ENCODE measurements at regions not wholly inside any gene's neighbourhood (a gene's known extent, or its start where the extent isn't known, plus 50 kb on each side); places are given as distances from the start of the nearest gene placed in this dataset.
"Not testable (repeated sequence)": the region's sequence is repeated elsewhere in the genome, so short reads cannot be mapped to it uniquely, and the experiment has no call there.

DNA sequence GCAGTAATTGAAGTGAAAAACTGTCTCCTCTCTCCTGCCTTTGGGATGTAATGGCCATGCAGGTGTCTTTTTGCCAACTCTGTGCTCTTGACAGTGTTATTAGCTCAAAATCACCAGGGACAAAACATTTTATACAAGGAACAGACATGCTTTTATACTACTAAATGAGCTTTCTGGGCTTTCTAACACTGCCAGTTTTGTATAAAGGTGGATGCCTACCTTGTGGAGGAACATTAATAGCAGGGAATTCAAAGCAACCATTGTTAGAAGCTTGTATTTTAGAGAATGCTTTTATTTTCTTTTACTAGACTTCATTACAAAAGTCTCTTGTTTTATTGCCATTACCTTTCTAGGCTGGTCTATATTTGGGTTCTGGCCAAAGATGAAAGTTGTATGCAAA, 54.7 kb upstream of the ARSJ start:
- DNase-seq (ENCODE audit: low read depth in 2 of 2) = no peak

DNA sequence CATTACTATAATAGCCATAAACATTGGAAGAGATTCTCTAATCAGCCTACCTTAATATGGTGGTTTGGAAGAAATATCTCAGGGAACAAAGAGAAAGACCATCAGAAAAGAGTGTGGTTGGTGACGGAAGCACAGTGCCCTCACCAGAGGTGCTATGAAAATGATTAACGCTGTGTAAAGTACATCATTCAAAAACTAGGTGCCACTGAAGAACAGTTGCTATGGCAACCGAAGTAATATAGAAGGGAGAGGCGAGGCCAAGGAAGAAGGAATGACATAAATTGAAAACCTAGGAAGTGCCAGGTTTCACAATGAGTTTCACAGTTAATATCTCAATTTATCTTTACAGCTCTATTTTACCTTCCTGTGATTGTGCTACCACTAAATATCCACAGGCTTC, 57.0 kb upstream of the ARSJ start:
- no peak for DNase-seq (ENCODE audit: low read depth in 2 of 2)

DNA sequence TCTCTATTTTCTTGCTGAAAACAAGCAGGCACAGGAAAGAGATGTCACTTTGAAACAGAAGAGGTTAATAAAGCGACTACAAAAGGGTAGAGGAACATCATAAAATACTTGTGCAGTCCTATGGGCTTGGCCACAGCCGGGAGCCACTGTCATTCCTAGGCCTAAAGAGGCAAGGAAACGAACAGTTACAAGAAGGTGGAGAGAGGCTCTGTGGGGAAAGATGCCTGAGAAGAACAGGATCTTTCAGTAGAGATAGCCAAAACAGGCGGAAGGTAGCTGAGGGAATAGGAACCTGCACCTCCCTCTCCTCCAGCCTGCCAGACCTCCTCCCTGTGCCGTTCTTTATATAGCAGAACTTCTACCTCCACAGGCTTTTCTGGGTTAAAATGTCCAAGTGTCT, 57.4 kb upstream of the ARSJ start:
- DNase-seq (ENCODE audit: low read depth in 2 of 2) = no peak

GRCh38 chr4:114037988-114038387, 58.5 kb upstream of the ARSJ start:
- no peak for DNase-seq (ENCODE audit: low read depth in 2 of 2)

DNA sequence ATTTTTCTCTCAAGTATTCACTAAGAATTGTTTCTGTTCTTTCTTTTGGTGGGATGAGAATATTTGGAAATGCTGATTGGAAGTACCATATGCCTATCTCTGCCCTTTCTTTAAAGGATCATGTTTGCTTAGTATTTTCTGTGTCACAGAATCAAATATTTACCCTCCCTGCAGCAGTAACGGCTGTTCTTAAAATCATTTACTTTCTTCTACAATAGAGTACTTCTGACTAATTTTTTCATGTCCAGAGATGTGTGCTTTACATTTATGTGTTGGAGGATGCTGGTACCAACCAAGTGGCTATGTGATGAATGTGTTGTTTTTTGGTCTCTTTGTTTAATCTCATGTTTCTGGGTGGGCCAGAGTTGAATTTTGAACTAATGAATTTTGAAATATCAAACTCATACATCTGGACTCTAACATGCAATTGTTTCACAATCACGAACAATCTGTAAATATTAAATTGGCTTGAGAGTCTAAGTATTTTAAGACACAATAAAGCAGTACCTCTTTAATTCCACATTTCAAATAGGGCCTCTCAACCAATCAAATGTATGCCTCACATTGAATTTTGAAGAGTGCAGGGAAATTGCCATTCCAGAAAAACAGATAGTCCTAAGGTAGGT, 59.4 kb upstream of the ARSJ start:
- DNase-seq (ENCODE audit: low read depth in 2 of 2) = no peak

GRCh38 chr4:114040319-114041116, 61.1 kb upstream of the ARSJ start:
- no peak for DNase-seq (ENCODE audit: low read depth in 2 of 2)

- DNase-seq (ENCODE audit: low read depth in 2 of 2) = no peak
Measured at GRCh38 chr4:114041117-114041475, 61.6 kb upstream of the ARSJ start.

DNA sequence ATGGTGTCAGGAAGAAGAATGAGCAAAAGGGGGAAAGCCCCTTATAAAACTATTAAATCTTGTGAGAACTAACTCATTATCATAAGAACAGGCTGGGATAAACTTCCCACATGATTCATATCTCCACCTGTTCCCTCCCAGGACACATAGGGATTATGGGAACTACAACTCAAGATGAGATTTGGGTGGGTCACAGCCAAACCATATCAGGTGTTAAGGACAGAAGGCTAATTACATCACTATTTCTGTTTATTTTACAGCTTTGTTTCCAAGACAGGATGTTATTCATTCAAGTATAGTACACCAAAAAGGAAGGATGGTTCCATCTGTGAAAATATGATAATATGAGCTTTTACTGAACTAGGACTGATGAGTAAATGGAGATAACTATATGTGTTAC, 63.7 kb upstream of the ARSJ start:
- DNase-seq (ENCODE audit: low read depth in 2 of 2) = no peak

- not testable (repeated sequence) for DNase-seq (ENCODE audit: low read depth in 2 of 2)
Measured at GRCh38 chr4:114044351-114044750, 64.9 kb upstream of the ARSJ start.

- no peak for DNase-seq (ENCODE audit: low read depth in 2 of 2)
Measured at GRCh38 chr4:114046331-114046730, 66.9 kb upstream of the ARSJ start.

DNA sequence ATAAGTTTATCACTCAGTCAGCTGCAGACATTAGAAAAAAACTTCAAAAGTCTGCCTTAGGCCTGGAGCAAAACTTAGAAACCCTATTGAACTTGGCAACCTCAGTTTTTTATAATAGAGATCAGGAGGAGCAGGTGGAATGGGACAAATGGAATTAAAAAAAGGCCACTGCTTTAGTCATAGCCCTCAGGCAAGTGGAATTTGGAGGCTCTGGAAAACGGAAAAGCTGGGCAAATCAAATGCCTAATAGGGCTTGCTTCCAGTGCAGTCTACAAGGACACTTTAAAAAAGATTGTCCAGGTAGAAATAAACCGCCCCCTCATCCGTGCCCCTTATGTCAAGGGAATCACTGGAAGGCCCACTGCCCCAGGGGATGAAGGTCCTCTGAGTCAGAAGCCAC, 68.7 kb upstream of the ARSJ start:
- DNase-seq (ENCODE audit: low read depth in 2 of 2) = not testable (repeated sequence)

GRCh38 chr4:114052227-114052626, 72.8 kb upstream of the ARSJ start:
- DNase-seq (ENCODE audit: low read depth in 2 of 2) = no peak

DNA sequence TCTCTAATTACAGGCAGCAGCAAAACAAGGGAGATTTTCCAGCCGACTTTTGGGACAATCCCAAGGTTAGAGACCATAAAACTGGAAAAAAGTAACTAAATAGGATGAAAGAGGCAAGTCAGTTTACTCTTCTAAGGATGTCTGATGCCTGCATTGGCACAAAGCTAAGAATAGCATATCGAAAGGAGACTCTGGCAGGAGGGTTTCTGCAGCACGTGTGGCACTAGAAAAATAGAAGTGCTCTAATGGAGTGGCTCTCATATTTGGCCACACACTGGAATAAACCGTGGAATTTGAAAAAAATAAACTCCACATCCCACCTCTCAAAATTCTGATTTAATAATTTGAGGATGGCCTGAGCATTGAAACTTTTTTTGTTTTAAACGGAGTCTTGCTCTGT, 77.2 kb upstream of the ARSJ start:
- DNase-seq (ENCODE audit: low read depth in 2 of 2) = no peak

DNA sequence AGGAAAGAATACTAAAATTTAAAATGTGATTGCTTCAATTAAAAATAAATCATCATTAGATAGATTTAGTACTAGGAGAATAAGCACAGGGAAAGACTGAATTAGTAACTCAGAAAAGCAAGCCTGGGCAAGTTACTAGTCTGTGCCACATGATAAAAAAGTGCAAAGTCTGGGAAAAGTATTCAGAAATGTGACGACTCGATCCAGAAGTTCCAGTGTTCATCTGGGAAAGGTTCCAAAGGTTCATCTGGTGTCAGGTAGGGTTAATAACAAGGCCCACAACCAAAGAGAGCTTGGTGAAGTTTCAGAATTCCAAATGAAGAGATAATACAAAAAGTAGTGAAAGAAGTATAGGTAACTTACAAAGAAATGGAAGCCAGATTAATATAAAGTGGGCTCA, 78.3 kb upstream of the ARSJ start:
- DNase-seq (ENCODE audit: low read depth in 2 of 2) = no peak

DNA sequence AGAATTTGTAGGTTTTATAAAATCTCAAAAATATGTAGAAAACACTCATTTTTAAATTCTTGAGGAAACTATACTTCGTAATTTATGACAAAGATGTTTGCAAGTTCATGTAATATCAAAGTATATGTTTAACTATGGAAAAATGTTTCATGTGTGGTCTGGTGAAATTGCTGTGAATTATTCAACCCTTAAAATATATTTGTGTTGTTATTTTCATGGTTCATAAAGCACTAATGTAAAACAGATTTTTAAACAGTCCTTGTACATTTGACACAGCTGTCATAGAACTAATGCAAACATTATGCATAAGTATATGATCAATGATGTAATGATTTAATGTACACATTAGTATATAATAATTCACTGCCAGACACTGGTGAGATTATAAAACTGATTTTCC, 83.1 kb upstream of the ARSJ start:
- no peak for DNase-seq (ENCODE audit: low read depth in 2 of 2)

GRCh38 chr4:114072781-114073180, 93.3 kb upstream of the ARSJ start:
- no peak for DNase-seq (ENCODE audit: low read depth in 2 of 2)

DNA sequence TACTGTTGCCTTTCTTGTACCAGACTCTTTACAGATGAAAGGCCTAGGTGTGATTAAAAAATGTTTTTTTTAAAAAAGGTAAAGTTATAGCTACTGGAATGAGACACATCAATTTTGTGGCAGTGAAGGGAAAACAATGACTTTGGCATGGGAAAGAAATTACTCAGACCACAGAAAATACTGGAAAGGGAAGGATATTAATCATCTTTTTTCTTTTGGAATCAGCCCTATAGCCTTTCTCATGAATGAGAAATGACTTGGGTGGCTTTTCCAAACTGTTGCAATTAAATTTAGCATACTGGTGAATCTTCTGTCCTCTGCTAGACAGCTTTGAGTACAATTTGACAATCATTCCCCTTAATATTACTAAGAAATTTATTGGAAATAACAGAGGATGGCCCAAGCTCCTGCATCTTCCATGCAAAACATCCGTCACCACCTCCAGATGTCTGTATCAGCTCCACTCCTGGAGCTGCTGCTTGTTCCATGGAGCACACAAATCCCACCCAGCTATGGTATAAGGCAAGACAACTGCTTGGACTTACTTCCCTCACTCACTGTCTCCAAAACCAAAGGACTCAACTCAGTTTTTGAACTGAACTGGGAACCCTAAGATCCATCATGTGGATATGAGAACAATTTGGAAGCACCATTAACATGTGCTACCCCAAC, 97.6 kb upstream of the ARSJ start:
- DNase-seq (ENCODE audit: low read depth in 2 of 2) = no peak

- DNase-seq (ENCODE audit: low read depth in 2 of 2) = no peak
Measured at GRCh38 chr4:114077610-114078009, 98.2 kb upstream of the ARSJ start.

DNA sequence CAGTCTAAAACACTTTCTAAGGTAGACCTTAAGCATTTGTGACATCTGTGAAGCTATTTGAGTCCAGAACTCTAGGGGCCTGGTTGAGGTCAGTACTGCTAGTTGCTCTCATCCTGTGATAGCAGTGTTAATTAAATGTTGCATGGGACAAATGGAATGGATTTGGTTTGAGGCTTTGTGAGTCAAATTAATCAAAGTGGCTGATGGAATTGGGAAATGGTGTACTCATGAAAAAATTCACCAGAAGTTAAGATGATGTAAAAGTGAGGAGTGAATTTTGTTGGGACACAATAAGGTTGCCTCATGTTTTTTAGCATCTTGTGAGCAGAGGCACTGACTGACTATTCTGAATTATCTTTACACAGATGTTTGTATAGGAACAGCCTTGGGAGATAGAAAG, 99.2 kb upstream of the ARSJ start:
- DNase-seq (ENCODE audit: low read depth in 2 of 2) = no peak

GRCh38 chr4:114081783-114082182, 102.3 kb upstream of the ARSJ start:
- DNase-seq (ENCODE audit: low read depth in 2 of 2) = no peak

DNA sequence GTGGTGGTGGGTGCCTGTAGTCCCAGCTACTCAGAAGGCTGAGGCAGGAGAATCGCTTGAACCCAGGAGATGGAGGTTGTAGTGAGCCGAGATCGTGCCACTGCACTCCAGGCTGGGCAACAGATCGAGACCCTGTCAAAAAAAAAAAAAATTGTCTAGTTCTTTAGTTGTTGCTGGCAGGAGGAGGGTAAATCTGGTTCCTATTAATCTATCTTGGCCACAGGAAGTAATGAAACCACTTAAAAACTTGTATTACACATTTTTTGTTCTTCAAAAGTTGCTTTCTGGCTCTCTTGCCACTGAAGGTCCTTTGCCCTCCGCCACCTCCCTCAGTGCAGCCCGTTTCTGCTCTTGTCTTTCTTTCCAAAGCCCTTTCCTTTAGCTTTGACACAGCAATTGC, 102.9 kb upstream of the ARSJ start:
- DNase-seq (ENCODE audit: low read depth in 2 of 2) = no peak

- no peak for DNase-seq (ENCODE audit: low read depth in 2 of 2)
Measured at GRCh38 chr4:114085611-114086345, 106.3 kb upstream of the ARSJ start.
